Esophagus squamous epithelium (tissue), 4 donors: ENCODE measurements at regions not wholly inside any gene's neighbourhood (a gene's known extent, or its start where the extent isn't known, plus 50 kb on each side); places are given as distances from the start of the nearest gene placed in this dataset.
A peak's percentile ranks its signal among the peaks of the same experiment; 100 is the strongest.

Experiments used
- POLR2A ChIP-seq, 4 donors: fragments of 450-650 bp; IDR thresholded peaks; one replicate each; pipeline ENCODE4 v1.6.1; 2017; ENCODE audit warnings: antibody characterized with exemption in 4 of 4, mild to moderate bottlenecking in 4 of 4, moderate library complexity in 3 of 4
- TF ChIP-seq, protein P1 (sequence below), 6 experiments: fragments of 450-650 bp in 4 of 6; fragments of 200-600 bp in 2 of 6; sonication (generic) in 2 of 6; IDR thresholded peaks; one replicate each; pipeline ENCODE4 v1.5.1; 2016 to 2019; ENCODE audit warnings: antibody characterized with exemption in 6 of 6, mild to moderate bottlenecking in 4 of 6, moderate library complexity in 4 of 6

DNA sequence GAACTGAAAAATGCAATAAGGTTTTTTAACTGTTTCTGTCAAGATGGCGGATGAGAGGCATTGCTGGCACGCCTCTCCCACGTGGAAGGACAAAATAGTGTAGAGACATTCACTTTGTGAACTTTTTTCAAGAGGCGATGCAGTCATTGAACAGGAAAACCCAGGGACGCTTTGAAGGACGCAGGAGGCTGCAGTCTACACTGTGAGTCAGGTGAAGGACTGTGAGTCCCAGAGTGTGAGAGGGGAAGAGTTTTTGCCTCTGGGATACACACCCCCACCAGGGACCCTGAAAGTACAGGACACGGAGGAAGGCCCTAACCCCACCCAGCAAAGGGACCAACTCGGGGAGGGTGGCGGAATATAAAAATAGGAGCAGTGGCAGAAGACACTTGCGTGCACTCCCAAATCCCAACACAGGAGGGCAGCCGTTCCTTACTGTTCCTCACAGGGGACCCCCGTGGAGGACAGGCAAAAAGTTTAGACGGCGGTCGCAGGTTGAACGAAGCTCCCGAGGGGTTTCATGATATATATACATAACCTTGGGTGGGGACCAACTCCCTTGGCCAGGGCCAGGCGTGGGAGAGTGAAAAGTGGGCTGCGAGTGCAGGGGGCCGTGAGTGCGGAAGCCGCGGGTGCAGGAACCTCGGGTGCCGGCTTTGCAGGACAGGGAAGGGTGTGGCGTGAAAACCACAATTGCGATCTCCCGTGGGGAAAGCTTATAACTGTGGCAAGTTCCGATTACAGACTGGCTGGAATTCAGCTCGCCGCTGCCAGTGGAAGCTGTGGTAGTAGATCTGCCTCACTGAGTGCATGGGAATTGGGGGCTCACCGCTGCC is 82.0 kb upstream of the ALOX12 start:
- TF ChIP-seq, protein P1, sequence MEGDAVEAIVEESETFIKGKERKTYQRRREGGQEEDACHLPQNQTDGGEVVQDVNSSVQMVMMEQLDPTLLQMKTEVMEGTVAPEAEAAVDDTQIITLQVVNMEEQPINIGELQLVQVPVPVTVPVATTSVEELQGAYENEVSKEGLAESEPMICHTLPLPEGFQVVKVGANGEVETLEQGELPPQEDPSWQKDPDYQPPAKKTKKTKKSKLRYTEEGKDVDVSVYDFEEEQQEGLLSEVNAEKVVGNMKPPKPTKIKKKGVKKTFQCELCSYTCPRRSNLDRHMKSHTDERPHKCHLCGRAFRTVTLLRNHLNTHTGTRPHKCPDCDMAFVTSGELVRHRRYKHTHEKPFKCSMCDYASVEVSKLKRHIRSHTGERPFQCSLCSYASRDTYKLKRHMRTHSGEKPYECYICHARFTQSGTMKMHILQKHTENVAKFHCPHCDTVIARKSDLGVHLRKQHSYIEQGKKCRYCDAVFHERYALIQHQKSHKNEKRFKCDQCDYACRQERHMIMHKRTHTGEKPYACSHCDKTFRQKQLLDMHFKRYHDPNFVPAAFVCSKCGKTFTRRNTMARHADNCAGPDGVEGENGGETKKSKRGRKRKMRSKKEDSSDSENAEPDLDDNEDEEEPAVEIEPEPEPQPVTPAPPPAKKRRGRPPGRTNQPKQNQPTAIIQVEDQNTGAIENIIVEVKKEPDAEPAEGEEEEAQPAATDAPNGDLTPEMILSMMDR (IDR thresholded peaks at IDR 0.05) = peak; percentile 61 to 81 (median 73)
- no peak for TF ChIP-seq POLR2A (IDR thresholded peaks at IDR 0.05)
